ENCODE measurements at regions not wholly inside any gene's neighbourhood (a gene's known extent, or its start where the extent isn't known, plus 50 kb on each side); places are given as distances from the start of the nearest gene placed in this dataset.

DNA sequence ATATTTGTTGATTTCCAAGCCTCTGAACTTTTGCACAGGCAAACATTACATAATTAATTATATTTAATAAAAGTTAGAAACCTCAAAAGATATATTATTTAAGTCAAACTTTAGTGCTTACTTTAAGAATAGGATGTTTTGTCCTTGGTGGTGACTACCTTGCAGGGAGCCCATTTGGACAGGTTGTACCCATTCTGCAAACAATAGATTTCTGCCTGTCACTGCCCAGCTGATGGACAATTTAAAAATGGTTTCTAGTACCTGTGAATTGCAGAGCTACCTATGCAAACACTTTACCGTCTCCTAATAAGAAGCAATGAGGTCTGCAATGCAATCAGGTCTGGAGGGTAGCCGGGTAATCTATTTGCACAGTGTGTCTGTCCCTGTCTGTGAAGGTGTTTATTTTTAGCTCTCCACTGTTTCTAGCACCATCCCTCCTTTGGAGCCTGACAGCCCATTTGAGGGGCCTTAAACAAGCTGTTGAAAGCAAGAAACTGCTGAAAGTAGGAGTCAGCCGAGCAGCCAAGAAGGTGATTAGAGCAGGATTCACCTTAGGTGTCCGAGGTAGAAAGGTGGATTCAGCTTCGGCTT is 556.2 kb upstream of the CFAP20DC start:
- TF ChIP-seq, protein P1, sequence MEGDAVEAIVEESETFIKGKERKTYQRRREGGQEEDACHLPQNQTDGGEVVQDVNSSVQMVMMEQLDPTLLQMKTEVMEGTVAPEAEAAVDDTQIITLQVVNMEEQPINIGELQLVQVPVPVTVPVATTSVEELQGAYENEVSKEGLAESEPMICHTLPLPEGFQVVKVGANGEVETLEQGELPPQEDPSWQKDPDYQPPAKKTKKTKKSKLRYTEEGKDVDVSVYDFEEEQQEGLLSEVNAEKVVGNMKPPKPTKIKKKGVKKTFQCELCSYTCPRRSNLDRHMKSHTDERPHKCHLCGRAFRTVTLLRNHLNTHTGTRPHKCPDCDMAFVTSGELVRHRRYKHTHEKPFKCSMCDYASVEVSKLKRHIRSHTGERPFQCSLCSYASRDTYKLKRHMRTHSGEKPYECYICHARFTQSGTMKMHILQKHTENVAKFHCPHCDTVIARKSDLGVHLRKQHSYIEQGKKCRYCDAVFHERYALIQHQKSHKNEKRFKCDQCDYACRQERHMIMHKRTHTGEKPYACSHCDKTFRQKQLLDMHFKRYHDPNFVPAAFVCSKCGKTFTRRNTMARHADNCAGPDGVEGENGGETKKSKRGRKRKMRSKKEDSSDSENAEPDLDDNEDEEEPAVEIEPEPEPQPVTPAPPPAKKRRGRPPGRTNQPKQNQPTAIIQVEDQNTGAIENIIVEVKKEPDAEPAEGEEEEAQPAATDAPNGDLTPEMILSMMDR (conservative IDR thresholded peaks at IDR 0.05; ENCODE audit: low read depth in 2 of 2) = no peak
- TF ChIP-seq EZH2phosphoT487 (IDR thresholded peaks at IDR 0.05; ENCODE audit: unreplicated experiment) = no peak
- TF ChIP-seq ZNF114 (CRISPR knock-in tag; IDR thresholded peaks at IDR 0.05) = no peak
- TF ChIP-seq POLR2AphosphoS5 (IDR thresholded peaks at IDR 0.05; ENCODE audit: low read depth) = no peak
- TF ChIP-seq, protein P2, sequence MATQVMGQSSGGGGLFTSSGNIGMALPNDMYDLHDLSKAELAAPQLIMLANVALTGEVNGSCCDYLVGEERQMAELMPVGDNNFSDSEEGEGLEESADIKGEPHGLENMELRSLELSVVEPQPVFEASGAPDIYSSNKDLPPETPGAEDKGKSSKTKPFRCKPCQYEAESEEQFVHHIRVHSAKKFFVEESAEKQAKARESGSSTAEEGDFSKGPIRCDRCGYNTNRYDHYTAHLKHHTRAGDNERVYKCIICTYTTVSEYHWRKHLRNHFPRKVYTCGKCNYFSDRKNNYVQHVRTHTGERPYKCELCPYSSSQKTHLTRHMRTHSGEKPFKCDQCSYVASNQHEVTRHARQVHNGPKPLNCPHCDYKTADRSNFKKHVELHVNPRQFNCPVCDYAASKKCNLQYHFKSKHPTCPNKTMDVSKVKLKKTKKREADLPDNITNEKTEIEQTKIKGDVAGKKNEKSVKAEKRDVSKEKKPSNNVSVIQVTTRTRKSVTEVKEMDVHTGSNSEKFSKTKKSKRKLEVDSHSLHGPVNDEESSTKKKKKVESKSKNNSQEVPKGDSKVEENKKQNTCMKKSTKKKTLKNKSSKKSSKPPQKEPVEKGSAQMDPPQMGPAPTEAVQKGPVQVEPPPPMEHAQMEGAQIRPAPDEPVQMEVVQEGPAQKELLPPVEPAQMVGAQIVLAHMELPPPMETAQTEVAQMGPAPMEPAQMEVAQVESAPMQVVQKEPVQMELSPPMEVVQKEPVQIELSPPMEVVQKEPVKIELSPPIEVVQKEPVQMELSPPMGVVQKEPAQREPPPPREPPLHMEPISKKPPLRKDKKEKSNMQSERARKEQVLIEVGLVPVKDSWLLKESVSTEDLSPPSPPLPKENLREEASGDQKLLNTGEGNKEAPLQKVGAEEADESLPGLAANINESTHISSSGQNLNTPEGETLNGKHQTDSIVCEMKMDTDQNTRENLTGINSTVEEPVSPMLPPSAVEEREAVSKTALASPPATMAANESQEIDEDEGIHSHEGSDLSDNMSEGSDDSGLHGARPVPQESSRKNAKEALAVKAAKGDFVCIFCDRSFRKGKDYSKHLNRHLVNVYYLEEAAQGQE (IDR thresholded peaks at IDR 0.05; ENCODE audit: unreplicated experiment) = no peak
- no peak for TF ChIP-seq EZH2 (IDR thresholded peaks at IDR 0.05; ENCODE audit: low read depth, unreplicated experiment)
- no peak for TF ChIP-seq CREB1 (CRISPR knock-in tag; IDR thresholded peaks at IDR 0.05; ENCODE audit: low read depth)
